ENCODE measurements at regions not wholly inside any gene's neighbourhood (a gene's known extent, or its start where the extent isn't known, plus 50 kb on each side); places are given as distances from the start of the nearest gene placed in this dataset.

DNA sequence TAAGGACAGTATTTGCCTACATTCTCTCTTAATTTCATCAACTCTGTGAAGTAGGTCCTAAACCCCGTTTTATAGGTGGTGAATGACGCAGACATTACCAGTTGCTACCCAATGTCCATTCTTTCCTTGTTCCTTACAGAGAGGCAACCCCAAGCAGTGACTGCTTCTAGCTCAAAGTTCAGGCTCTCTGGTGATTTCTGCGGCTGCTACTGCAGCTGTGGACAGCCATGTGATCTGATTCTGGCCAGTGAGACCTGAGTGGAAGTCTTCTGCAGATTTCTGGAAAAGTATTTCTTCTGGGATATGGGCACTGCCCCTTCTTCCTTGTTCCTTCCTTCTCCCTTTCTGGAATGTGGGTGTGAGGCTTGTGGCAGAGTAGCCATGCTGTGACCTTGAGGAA lies 82.9 kb downstream of the ARF6 start:
- Mint-ChIP-seq H3K27me3 (ENCODE audit: low read depth) (no peaks in the 10 kb centered on the region), H3K27ac (peak overlapping the region; percentile 96), H3K4me1 (ENCODE audit: low read depth) (peaks cover 100% of the 10 kb centered on the region), H3K4me3 (peak overlapping the region in 1 of 2 donors; percentile 15), H3K9me3 (no peaks in the 10 kb centered on the region), H3K36me3 (ENCODE audit: insufficient read depth in 2 of 2) (peaks cover 0 to 8% of the 10 kb centered on the region in 2 donors)
- ATAC-seq (replicated peaks in 1 of 2) (no peak), DNase-seq (no peak)

DNA sequence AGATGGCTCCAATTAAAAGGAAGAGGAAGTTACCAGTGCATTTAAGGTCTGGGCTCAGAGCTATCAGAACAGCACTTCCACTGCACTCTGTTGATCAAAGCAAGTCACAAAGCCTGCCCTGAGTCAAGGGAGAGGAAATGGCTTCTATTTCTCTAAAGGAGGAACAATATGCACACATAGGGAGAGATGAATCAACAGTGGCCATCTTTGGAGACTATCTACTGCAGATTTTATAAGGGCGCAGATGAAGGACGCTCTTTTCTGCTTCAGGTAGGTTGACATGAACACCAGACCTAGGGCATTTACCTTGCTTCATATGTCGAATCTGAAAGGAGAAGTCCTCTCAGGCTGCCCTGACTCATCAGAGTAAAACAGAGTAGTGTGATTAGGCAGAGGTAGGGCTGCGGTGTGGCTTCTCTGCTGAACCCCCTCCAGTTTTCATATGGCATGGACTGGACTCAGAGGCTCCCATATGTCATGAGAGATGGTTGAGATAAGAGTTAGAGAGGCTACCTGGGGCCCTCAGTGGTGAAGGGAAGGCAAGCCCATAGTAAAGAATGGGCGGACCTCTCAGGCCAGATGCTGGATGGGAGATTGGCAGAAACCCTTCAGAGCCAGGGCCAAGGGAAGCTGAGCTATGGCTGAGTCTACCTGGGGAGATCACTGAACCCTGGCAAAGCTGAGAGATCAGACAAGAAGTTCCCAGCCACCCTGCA lies 84.4 kb downstream of the ARF6 start:
- Mint-ChIP-seq H3K4me3 (peak overlapping the region; percentile 72 to 87), H3K27ac (peak overlapping the region; percentile 96), H3K27me3 (ENCODE audit: low read depth) (no peaks in the 10 kb centered on the region), H3K9me3 (no peaks in the 10 kb centered on the region), H3K36me3 (ENCODE audit: insufficient read depth in 2 of 2) (peaks cover 0 to 12% of the 10 kb centered on the region in 2 donors), H3K4me1 (ENCODE audit: low read depth) (peaks cover 100% of the 10 kb centered on the region)
- ATAC-seq (replicated peaks in 1 of 2) = peak; percentile 82 to 87
- DNase-seq = peak; percentile 59 to 67

DNA sequence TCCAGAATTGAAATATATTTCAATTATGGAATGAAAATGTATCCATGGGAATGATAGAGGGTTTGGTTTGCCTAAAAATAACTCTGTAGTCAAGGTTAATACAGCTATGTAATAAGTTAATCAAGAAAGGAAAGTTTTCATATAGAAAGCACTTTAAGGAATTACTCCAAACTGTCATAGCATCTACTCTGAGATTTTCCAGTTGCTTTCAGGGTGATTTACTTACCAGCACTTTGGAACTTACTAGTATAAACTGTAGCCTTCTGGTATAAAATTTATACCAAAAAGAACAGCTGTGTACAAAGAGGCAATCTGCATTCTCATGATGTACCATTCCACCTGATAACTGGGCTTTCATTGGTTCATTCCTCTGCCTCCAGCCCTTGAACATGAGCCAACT lies 87.1 kb downstream of the ARF6 start:
- peak overlapping the region; percentile 6 for H3K27ac Mint-ChIP-seq
- H3K4me1 Mint-ChIP-seq (ENCODE audit: low read depth) = peaks cover 95% of the 10 kb centered on the region
- peaks cover 0 to 12% of the 10 kb centered on the region in 2 donors for H3K36me3 Mint-ChIP-seq (ENCODE audit: insufficient read depth in 2 of 2)
- H3K9me3 Mint-ChIP-seq = no peaks in the 10 kb centered on the region
- ATAC-seq (replicated peaks in 1 of 2) (no peak), DNase-seq (no peak)
- peak overlapping the region in 1 of 2 donors; percentile 87 for H3K4me3 Mint-ChIP-seq
- H3K27me3 Mint-ChIP-seq (ENCODE audit: low read depth) = no peaks in the 10 kb centered on the region

DNA sequence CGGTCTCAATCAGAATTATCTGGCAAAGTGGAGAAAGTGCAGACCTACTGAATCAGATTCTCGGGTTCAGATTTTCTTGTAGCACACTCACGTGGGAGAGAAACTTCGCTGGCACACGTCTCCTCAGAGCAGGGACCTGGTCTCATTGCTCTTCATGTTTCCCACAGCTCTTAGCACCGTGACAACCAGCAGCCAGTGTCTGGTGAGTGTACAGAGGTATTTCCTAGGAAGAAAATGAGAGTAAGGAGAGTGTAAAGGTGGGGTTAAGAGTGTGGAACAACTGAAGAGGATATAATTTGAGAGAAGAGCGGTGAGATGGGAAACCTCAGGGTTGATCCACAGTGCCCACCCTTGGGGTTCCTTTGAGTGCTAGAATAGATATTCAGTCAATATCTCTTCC lies 89.2 kb downstream of the ARF6 start:
- H3K36me3 Mint-ChIP-seq (ENCODE audit: insufficient read depth in 2 of 2) = peaks cover 0 to 12% of the 10 kb centered on the region in 2 donors
- H3K4me1 Mint-ChIP-seq (ENCODE audit: low read depth) = peaks cover 93% of the 10 kb centered on the region
- no peaks in the 10 kb centered on the region for H3K27me3 Mint-ChIP-seq (ENCODE audit: low read depth)
- no peak for ATAC-seq (replicated peaks in 1 of 2)
- no peak for DNase-seq
- H3K27ac Mint-ChIP-seq = peak overlapping the region; percentile 69
- no peaks in the 10 kb centered on the region for H3K9me3 Mint-ChIP-seq
- H3K4me3 Mint-ChIP-seq = peak overlapping the region; percentile 25 to 76

GRCh38 chr14:49982501-49982951 lies 89.6 kb downstream of the ARF6 start:
- peak in 1 of 2 donors; percentile 17 for ATAC-seq (replicated peaks in 1 of 2)
- peak overlapping the region in 1 of 2 donors; percentile 76 for H3K4me3 Mint-ChIP-seq
- peaks cover 0 to 11% of the 10 kb centered on the region in 2 donors for H3K36me3 Mint-ChIP-seq (ENCODE audit: insufficient read depth in 2 of 2)
- no peak for DNase-seq
- no peaks in the 10 kb centered on the region for H3K27me3 Mint-ChIP-seq (ENCODE audit: low read depth)
- H3K4me1 Mint-ChIP-seq (ENCODE audit: low read depth) = peaks cover 92% of the 10 kb centered on the region
- peak overlapping the region; percentile 69 for H3K27ac Mint-ChIP-seq
- H3K9me3 Mint-ChIP-seq = no peaks in the 10 kb centered on the region

- Mint-ChIP-seq H3K27me3 (ENCODE audit: low read depth) (no peaks in the 10 kb centered on the region), H3K36me3 (ENCODE audit: insufficient read depth in 2 of 2) (peaks cover 0 to 8% of the 10 kb centered on the region in 2 donors)
- peak; percentile 80 to 86 for ATAC-seq (replicated peaks in 1 of 2)
Observed at GRCh38 chr14:49984424-49984823, 91.5 kb downstream of the ARF6 start.

GRCh38 chr14:49986343-49987014 lies 93.6 kb downstream of the ARF6 start:
- Mint-ChIP-seq H3K27ac (peak overlapping the region; percentile 95), H3K4me3 (peak overlapping the region in 1 of 2 donors; percentile 86), H3K9me3 (no peaks in the 10 kb centered on the region), H3K27me3 (ENCODE audit: low read depth) (no peaks in the 10 kb centered on the region), H3K4me1 (ENCODE audit: low read depth) (peaks cover 65% of the 10 kb centered on the region), H3K36me3 (ENCODE audit: insufficient read depth in 2 of 2) (peaks cover 2 to 7% of the 10 kb centered on the region in 2 donors)
- DNase-seq (no peak), ATAC-seq (replicated peaks in 1 of 2) (peak in 1 of 2 donors; percentile 19)

More at GRCh38 chr14:49984424-49984823, 91.5 kb downstream of the ARF6 start:
- no peak for DNase-seq
- H3K4me1 Mint-ChIP-seq (ENCODE audit: low read depth) = peaks cover 79% of the 10 kb centered on the region
- H3K4me3 Mint-ChIP-seq = peak overlapping the region; percentile 67 to 77
- H3K9me3 Mint-ChIP-seq = no peaks in the 10 kb centered on the region
- H3K27ac Mint-ChIP-seq = peak overlapping the region; percentile 96

DNA sequence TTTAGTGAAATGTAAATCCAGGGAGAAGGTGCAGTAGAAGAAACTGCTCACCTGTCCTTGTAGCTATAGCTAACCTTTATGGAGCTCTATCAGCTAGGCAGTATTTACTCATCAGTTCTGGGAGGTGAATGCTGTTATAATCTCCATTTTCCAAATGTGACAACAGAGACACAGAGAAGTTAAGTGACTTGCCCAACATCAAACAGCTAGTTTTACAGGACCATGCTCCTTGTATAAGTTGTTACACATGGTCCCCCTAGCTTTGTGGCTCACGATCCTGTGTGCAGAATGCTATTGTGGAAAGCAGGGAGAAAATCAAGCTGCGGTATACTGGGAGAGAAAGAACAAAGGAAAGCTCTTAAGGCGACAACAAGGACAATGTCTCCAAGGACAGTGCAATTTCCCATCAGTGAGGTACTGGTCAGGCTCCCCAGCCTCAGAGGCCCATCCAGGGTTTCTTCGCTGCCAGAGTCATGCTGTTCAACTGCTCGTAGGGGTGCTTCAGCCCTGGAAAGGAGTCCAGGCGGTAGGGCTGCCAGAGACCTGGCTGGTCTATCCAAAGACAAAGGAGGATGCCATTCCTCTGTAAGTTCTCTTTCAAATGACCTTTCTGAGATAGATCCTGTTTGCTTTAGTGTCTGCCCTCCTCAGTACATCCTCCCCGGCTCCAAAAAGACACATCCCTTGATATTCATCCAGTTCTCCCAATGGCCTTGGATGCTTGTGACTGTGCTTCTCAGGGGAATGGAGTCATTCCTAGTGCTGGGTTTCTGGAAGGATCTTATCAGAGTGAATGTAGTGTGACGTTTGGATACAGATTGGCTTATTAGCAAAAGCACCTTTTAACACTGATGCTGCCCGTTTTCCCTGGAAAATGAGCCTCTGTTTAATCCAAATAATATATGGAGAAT lies 95.5 kb downstream of the ARF6 start:
- Mint-ChIP-seq H3K27me3 (ENCODE audit: low read depth) (no peaks in the 10 kb centered on the region), H3K4me3 (no peak overlapping the region), H3K9me3 (no peaks in the 10 kb centered on the region), H3K27ac (no peak overlapping the region), H3K4me1 (ENCODE audit: low read depth) (peaks cover 64% of the 10 kb centered on the region), H3K36me3 (ENCODE audit: insufficient read depth in 2 of 2) (peaks cover 4 to 5% of the 10 kb centered on the region in 2 donors)
- DNase-seq (no peak), ATAC-seq (replicated peaks in 1 of 2) (no peak)

DNA sequence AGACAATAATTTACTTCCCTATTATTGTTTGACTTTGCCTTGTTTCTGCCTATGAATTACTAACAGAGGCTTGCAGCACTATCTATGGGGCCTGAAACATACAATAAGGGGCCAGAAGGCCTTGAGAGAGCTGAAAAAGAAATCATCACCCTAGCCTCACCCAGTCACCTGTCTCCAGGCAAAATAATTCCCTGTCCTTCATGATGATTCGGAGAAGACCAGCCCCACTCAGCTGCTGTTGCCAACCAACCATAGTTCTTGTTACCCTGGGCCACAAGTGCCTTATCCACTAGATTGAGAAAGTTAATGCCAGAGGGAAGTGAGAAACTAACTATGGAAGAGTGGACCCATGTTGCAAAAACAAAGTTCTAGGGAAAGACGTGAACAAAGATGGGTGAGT lies 97.1 kb downstream of the ARF6 start:
- DNase-seq (no peak), ATAC-seq (replicated peaks in 1 of 2) (no peak)
- H3K36me3 Mint-ChIP-seq (ENCODE audit: insufficient read depth in 2 of 2) = peaks cover 4 to 5% of the 10 kb centered on the region in 2 donors
- H3K4me1 Mint-ChIP-seq (ENCODE audit: low read depth) = peaks cover 63% of the 10 kb centered on the region
- H3K4me3 Mint-ChIP-seq = no peak overlapping the region
- H3K27ac Mint-ChIP-seq = no peak overlapping the region
- H3K9me3 Mint-ChIP-seq = no peaks in the 10 kb centered on the region
- no peaks in the 10 kb centered on the region for H3K27me3 Mint-ChIP-seq (ENCODE audit: low read depth)

DNA sequence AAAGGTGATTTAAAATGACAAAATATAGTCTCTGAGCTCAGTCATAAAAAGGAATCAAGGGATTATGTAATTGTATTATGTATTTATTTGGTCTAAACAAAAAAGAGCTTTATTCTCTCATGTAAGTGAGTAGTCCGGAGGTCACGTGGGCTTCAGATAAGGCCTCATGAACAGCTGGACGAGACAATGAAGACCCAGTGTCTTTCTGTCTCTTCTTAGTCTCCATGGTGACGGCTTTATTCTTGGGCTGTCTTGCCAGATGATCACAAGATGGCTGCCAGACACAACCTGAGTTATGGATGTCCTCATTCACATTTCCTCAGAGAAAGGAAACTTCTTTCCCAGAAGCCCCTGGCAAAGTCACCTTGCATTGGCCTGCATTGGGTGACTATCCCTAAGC lies 98.6 kb downstream of the ARF6 start:
- ATAC-seq (replicated peaks in 1 of 2) (no peak), DNase-seq (no peak)
- Mint-ChIP-seq H3K4me1 (ENCODE audit: low read depth) (peaks cover 61% of the 10 kb centered on the region), H3K4me3 (peak overlapping the region in 1 of 2 donors; percentile 73), H3K27ac (peak overlapping the region; percentile 57), H3K9me3 (no peaks in the 10 kb centered on the region), H3K36me3 (ENCODE audit: insufficient read depth in 2 of 2) (peaks cover 4 to 5% of the 10 kb centered on the region in 2 donors), H3K27me3 (ENCODE audit: low read depth) (no peaks in the 10 kb centered on the region)

GRCh38 chr14:49992036-49992435 lies 99.2 kb downstream of the ARF6 start:
- H3K36me3 Mint-ChIP-seq (ENCODE audit: insufficient read depth in 2 of 2) = peaks cover 4 to 5% of the 10 kb centered on the region in 2 donors
- H3K4me3 Mint-ChIP-seq = peak overlapping the region; percentile 71 to 73
- no peak for ATAC-seq (replicated peaks in 1 of 2)

GRCh38 chr14:49992448-49992847 lies 99.6 kb downstream of the ARF6 start:
- peaks cover 4 to 5% of the 10 kb centered on the region in 2 donors for H3K36me3 Mint-ChIP-seq (ENCODE audit: insufficient read depth in 2 of 2)
- no peaks in the 10 kb centered on the region for H3K27me3 Mint-ChIP-seq (ENCODE audit: low read depth)
- H3K4me1 Mint-ChIP-seq (ENCODE audit: low read depth) = peaks cover 58% of the 10 kb centered on the region
- peak overlapping the region; percentile 71 to 73 for H3K4me3 Mint-ChIP-seq
- H3K9me3 Mint-ChIP-seq = no peaks in the 10 kb centered on the region
- peak in 1 of 2 donors; percentile 9 for ATAC-seq (replicated peaks in 1 of 2)
- H3K27ac Mint-ChIP-seq = peak overlapping the region; percentile 85
- no peak for DNase-seq

More at GRCh38 chr14:49992036-49992435, 99.2 kb downstream of the ARF6 start:
- Mint-ChIP-seq H3K4me1 (ENCODE audit: low read depth) (peaks cover 58% of the 10 kb centered on the region), H3K27ac (peak overlapping the region; percentile 85), H3K27me3 (ENCODE audit: low read depth) (no peaks in the 10 kb centered on the region), H3K9me3 (no peaks in the 10 kb centered on the region)
- no peak for DNase-seq

Data from activated T-cell treated with anti-CD3 and anti-CD28 coated beads, Interleukin-2, amount 50 U/mL, for 72 hours (primary cell).